Tibial nerve (tissue), 4 donors: ENCODE measurements at regions not wholly inside any gene's neighbourhood (a gene's known extent, or its start where the extent isn't known, plus 50 kb on each side); places are given as distances from the start of the nearest gene placed in this dataset.

Experiments
- EP300 ChIP-seq, 2 donors: sonication (generic); formaldehyde crosslinking; IDR thresholded peaks; one replicate each; pipeline ENCODE4 v1.6.1; 2017; ENCODE audit warnings: antibody characterized with exemption in 2 of 2, mild to moderate bottlenecking in 1 of 2
- POLR2A ChIP-seq, 2 donors: fragments of 450-650 bp; IDR thresholded peaks; one replicate each; pipeline ENCODE4 v1.6.1; 2017; ENCODE audit warnings: antibody characterized with exemption in 2 of 2, mild to moderate bottlenecking in 2 of 2, moderate library complexity in 2 of 2
- TF ChIP-seq, protein P1 (sequence below), 5 experiments: fragments of 200-600 bp in 3 of 5; fragments of 450-650 bp in 2 of 5; sonication (generic) in 3 of 5; IDR thresholded peaks; one replicate each; pipeline ENCODE4 v1.5.1; 2016 to 2019; ENCODE audit warnings: antibody characterized with exemption in 5 of 5, mild to moderate bottlenecking in 3 of 5, moderate library complexity in 2 of 5

- TF ChIP-seq POLR2A (IDR thresholded peaks at IDR 0.05) = no peak
- TF ChIP-seq, protein P1, sequence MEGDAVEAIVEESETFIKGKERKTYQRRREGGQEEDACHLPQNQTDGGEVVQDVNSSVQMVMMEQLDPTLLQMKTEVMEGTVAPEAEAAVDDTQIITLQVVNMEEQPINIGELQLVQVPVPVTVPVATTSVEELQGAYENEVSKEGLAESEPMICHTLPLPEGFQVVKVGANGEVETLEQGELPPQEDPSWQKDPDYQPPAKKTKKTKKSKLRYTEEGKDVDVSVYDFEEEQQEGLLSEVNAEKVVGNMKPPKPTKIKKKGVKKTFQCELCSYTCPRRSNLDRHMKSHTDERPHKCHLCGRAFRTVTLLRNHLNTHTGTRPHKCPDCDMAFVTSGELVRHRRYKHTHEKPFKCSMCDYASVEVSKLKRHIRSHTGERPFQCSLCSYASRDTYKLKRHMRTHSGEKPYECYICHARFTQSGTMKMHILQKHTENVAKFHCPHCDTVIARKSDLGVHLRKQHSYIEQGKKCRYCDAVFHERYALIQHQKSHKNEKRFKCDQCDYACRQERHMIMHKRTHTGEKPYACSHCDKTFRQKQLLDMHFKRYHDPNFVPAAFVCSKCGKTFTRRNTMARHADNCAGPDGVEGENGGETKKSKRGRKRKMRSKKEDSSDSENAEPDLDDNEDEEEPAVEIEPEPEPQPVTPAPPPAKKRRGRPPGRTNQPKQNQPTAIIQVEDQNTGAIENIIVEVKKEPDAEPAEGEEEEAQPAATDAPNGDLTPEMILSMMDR (IDR thresholded peaks at IDR 0.05) = no peak
- TF ChIP-seq EP300 (IDR thresholded peaks at IDR 0.05) = no peak
These were observed 173.4 kb upstream of the ATP2B1 start for GRCh38 chr12:89882050-89882449.
